ENCODE measurements at regions not wholly inside any gene's neighbourhood (a gene's known extent, or its start where the extent isn't known, plus 50 kb on each side); places are given as distances from the start of the nearest gene placed in this dataset.

DNA sequence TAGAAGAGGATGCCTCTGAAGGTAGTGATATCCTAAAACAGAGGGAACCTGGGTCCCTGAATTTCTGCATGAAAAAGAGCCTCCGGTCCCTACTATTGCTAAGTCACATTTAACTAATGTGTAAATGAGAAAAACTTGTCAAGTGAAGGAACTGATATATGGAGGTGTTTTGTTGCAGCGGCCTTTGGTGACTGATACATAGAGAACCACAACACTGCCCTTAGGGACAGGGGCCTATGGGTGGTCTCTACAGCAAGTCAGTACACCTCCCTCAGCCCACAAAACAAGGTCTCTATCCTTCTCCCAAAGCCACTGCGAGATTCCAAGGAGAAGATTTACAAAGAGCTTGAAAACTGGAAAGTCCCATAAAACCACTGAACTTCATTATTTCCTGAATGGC lies 275.3 kb downstream of the SOX9 start:
- CTCF ChIA-PET, result no interaction called here
- Histone ChIP-seq H3K27me3 (ENCODE audit: control insufficient read depth in 1 of 2, insufficient read depth in 2 of 2, low read length in 2 of 2) (no peaks in the 10 kb centered on the region), H3K9me3 (ENCODE audit: control insufficient read depth in 1 of 2, insufficient read depth in 1 of 2, low read length in 2 of 2) (peaks cover 0 to 16% of the 10 kb centered on the region in 2 experiments), H3K4me1 (ENCODE audit: insufficient read depth, low read length) (no peaks in the 10 kb centered on the region), H3K4me3 (ENCODE audit: low read length) (no peak overlapping the region), H3K36me3 (ENCODE audit: insufficient read depth, low read length) (no peaks in the 10 kb centered on the region), H3K27ac (ENCODE audit: low read depth in 1 of 2, low read length in 2 of 2) (no peak overlapping the region)
- no peak for ATAC-seq (ENCODE audit: poor library complexity)
- Mint-ChIP-seq H3K9me3 (no peaks in the 10 kb centered on the region), H3K4me1 (ENCODE audit: low read depth) (no peaks in the 10 kb centered on the region), H3K4me3 (no peak overlapping the region), H3K36me3 (ENCODE audit: low read depth) (no peaks in the 10 kb centered on the region), H3K27ac (no peak overlapping the region), H3K27me3 (no peaks in the 10 kb centered on the region)
- TF ChIP-seq, protein P1, sequence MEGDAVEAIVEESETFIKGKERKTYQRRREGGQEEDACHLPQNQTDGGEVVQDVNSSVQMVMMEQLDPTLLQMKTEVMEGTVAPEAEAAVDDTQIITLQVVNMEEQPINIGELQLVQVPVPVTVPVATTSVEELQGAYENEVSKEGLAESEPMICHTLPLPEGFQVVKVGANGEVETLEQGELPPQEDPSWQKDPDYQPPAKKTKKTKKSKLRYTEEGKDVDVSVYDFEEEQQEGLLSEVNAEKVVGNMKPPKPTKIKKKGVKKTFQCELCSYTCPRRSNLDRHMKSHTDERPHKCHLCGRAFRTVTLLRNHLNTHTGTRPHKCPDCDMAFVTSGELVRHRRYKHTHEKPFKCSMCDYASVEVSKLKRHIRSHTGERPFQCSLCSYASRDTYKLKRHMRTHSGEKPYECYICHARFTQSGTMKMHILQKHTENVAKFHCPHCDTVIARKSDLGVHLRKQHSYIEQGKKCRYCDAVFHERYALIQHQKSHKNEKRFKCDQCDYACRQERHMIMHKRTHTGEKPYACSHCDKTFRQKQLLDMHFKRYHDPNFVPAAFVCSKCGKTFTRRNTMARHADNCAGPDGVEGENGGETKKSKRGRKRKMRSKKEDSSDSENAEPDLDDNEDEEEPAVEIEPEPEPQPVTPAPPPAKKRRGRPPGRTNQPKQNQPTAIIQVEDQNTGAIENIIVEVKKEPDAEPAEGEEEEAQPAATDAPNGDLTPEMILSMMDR (IDR thresholded peaks at IDR 0.05), result no peak
- POLR2A ChIA-PET, result no interaction called here
- no peak for DNase-seq
- intact Hi-C loops (cut with DNase I, micrococcal nuclease), result no loop called here

DNA sequence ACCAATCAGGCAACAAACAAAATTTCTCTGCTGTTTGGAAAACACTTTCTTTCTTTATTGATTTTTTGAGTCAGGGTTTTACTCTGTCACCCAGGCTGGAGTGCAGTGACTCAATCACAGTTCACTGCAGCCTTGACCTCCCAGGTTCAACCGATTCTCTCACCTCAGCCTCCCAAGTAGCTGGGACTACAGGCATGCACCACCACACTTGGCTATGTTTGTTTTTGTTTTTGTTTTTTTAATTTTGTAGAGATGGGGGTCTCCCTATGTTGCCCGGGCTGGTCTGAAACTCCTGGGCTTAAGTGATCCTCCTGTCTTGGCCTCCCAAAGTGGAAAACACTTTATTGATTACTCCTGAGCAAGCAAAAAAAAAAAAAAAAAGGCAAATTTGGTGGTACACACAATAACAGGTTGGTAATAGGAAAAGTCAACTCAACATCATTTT lies 276.4 kb downstream of the SOX9 start:
- H3K27ac ChIP-seq (ENCODE audit: low read depth in 1 of 2, low read length in 2 of 2), result no peak overlapping the region
- H3K4me3 ChIP-seq (ENCODE audit: low read length), result no peak overlapping the region
- no peaks in the 10 kb centered on the region for H3K36me3 Mint-ChIP-seq (ENCODE audit: low read depth)
- DNase-seq, result no peak
- no peaks in the 10 kb centered on the region for H3K36me3 ChIP-seq (ENCODE audit: insufficient read depth, low read length)
- ChIA-PET CTCF (no interaction called here), POLR2A (no interaction called here)
- H3K4me1 ChIP-seq (ENCODE audit: insufficient read depth, low read length), result no peaks in the 10 kb centered on the region
- peaks cover 0 to 16% of the 10 kb centered on the region in 2 experiments for H3K9me3 ChIP-seq (ENCODE audit: control insufficient read depth in 1 of 2, insufficient read depth in 1 of 2, low read length in 2 of 2)
- no peaks in the 10 kb centered on the region for H3K9me3 Mint-ChIP-seq
- no peak overlapping the region for H3K4me3 Mint-ChIP-seq
- H3K27ac Mint-ChIP-seq, result no peak overlapping the region
- no peaks in the 10 kb centered on the region for H3K27me3 ChIP-seq (ENCODE audit: control insufficient read depth in 1 of 2, insufficient read depth in 2 of 2, low read length in 2 of 2)
- TF ChIP-seq, protein P1 (IDR thresholded peaks at IDR 0.05), result no peak
- intact Hi-C loops (cut with DNase I, micrococcal nuclease), result no loop called here
- no peaks in the 10 kb centered on the region for H3K4me1 Mint-ChIP-seq (ENCODE audit: low read depth)
- ATAC-seq (ENCODE audit: poor library complexity), result no peak
- no peaks in the 10 kb centered on the region for H3K27me3 Mint-ChIP-seq

DNA sequence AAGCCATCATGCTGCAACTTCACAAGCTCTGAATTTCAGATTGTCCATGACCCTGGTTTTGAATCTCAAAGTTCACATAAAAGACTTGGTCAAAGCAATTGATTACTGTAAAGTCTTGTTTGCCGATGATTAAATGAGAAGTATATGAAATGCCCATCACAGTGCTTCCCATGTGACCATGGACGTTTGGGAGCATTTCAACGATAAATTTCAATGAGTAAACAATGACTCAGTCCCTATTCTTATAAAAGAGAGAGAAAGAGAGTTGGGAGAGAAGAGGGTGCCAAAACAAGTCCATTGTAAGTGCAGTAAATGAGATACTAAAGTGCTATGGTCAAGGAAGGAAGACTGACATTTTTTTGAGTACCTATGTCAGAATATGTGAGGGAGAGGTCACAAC lies 276.9 kb downstream of the SOX9 start:
- POLR2A ChIA-PET, result no interaction called here
- CTCF ChIA-PET, result no interaction called here
- H3K4me3 ChIP-seq (ENCODE audit: low read length), result no peak overlapping the region
- no peaks in the 10 kb centered on the region for H3K36me3 Mint-ChIP-seq (ENCODE audit: low read depth)
- DNase-seq (no peak), ATAC-seq (ENCODE audit: poor library complexity) (no peak)
- H3K36me3 ChIP-seq (ENCODE audit: insufficient read depth, low read length), result no peaks in the 10 kb centered on the region
- H3K9me3 Mint-ChIP-seq, result no peaks in the 10 kb centered on the region
- no peaks in the 10 kb centered on the region for H3K27me3 Mint-ChIP-seq
- no peaks in the 10 kb centered on the region for H3K4me1 Mint-ChIP-seq (ENCODE audit: low read depth)
- intact Hi-C loops (cut with DNase I, micrococcal nuclease), result no loop called here
- no peaks in the 10 kb centered on the region for H3K4me1 ChIP-seq (ENCODE audit: insufficient read depth, low read length)
- TF ChIP-seq, protein P1 (IDR thresholded peaks at IDR 0.05), result no peak
- H3K4me3 Mint-ChIP-seq, result no peak overlapping the region
- no peak overlapping the region for H3K27ac Mint-ChIP-seq
- peaks cover 0 to 13% of the 10 kb centered on the region in 2 experiments for H3K9me3 ChIP-seq (ENCODE audit: control insufficient read depth in 1 of 2, insufficient read depth in 1 of 2, low read length in 2 of 2)
- no peak overlapping the region for H3K27ac ChIP-seq (ENCODE audit: low read depth in 1 of 2, low read length in 2 of 2)
- H3K27me3 ChIP-seq (ENCODE audit: control insufficient read depth in 1 of 2, insufficient read depth in 2 of 2, low read length in 2 of 2), result no peaks in the 10 kb centered on the region

Data from CD4-positive, alpha-beta T cell (primary cell).